ENCODE measurements at regions not wholly inside any gene's neighbourhood (a gene's known extent, or its start where the extent isn't known, plus 50 kb on each side); places are given as distances from the start of the nearest gene placed in this dataset.
"Not testable (repeated sequence)": the region's sequence is repeated elsewhere in the genome, so short reads cannot be mapped to it uniquely, and the experiment has no call there.

DNA sequence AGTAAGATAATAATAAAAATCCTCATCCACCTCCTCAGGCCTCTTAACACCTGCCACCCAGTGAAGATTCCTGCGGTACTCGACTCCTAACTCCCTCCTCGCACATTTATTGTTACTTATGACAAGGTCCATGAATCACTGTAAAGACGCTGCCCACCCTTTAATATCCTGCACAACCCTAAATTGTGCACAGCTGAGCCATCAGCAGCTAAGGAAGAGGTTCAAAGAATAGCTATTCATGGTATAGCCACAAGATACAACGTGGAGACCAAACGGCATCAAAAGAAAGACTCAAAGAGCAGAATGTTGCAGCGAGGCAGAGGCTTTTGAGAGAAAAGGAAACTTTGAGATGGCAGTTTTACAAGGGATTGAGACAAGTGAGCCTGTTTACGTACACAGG lies 266.3 kb downstream of the SATB2 start:
- no peaks in the 10 kb centered on the region for H3F3A ChIP-seq (ENCODE audit: insufficient read depth)
- 53 to 65% methylated on average over 8 of the region's 8 CpGs for WGBS, 2 experiments (ENCODE audit: low coverage in 1 of 2, low lambda C conversion rate in 2 of 2, missing lambda C conversion rate in 2 of 2)
- H3K9me2 ChIP-seq (ENCODE audit: insufficient read depth), result peaks cover 6% of the 10 kb centered on the region; the same call in 1 of the 2 replicates
- in situ Hi-C loops (cut with MboI), result no loop called here
- H3K79me2 ChIP-seq (ENCODE audit: insufficient read depth), result no peaks in the 10 kb centered on the region
- H4K20me1 ChIP-seq (ENCODE audit: insufficient read depth), result no peaks in the 10 kb centered on the region
- no peaks in the 10 kb centered on the region for H3K27me3 ChIP-seq (replicated peaks; ENCODE audit: insufficient read depth)
- H3K9me3 ChIP-seq (ENCODE audit: low read depth), result no peaks in the 10 kb centered on the region
- TF ChIP-seq EZH2 (IDR thresholded peaks at IDR 0.05; ENCODE audit: insufficient read depth, poor library complexity, severe bottlenecking) (no peak), EZH2phosphoT487 (IDR thresholded peaks at IDR 0.05; ENCODE audit: insufficient read depth, low read depth) (no peak)
- no peak for DNase-seq
- no peak overlapping the region for H3K27ac ChIP-seq
- no peaks in the 10 kb centered on the region for H3K4me1 ChIP-seq (ENCODE audit: insufficient read depth)
- no peak overlapping the region for H3K4me3 ChIP-seq
- peak overlapping the region; percentile 39; the same call in 1 of the 2 replicates for H2AFZ ChIP-seq
- no peak overlapping the region for H3K9ac ChIP-seq
- H3K4me2 ChIP-seq (ENCODE audit: unreplicated experiment), result no peak overlapping the region
- no peaks in the 10 kb centered on the region for H3K36me3 ChIP-seq (ENCODE audit: low read depth)

DNA sequence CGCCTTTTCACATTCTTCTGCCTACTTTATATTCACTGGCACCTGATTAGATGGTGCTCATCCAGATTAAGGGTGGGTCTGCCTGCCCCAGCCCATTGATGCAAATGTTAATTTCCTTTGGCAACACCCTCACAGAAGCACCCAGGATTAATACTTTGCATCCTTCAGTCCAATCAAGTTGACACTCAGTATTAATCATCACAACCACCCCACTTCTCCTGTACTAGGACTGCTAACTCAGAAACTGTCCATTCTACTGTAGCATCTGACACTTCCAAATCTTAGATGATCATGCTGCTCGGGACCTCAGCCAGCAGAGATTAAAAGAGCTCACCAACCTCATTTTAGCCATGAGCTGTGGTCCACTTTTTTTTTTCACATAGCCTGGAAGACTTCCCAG lies 268.5 kb downstream of the SATB2 start:
- Histone ChIP-seq H3K4me2 (ENCODE audit: unreplicated experiment) (no peak overlapping the region), H3K9me2 (ENCODE audit: insufficient read depth) (no peaks in the 10 kb centered on the region), H3K9me3 (ENCODE audit: low read depth) (no peaks in the 10 kb centered on the region), H3K27me3 (replicated peaks; ENCODE audit: insufficient read depth) (no peaks in the 10 kb centered on the region), H3K79me2 (ENCODE audit: insufficient read depth) (no peaks in the 10 kb centered on the region), H3F3A (ENCODE audit: insufficient read depth) (no peaks in the 10 kb centered on the region), H2AFZ (no peak overlapping the region), H3K4me1 (ENCODE audit: insufficient read depth) (no peaks in the 10 kb centered on the region), H3K36me3 (ENCODE audit: low read depth) (no peaks in the 10 kb centered on the region), H3K9ac (no peak overlapping the region), H3K27ac (no peak overlapping the region), H3K4me3 (no peak overlapping the region), H4K20me1 (ENCODE audit: insufficient read depth) (no peaks in the 10 kb centered on the region)
- 67 to 77% methylated on average over 2 of the region's 2 CpGs for WGBS, 2 experiments (ENCODE audit: low coverage in 1 of 2, low lambda C conversion rate in 2 of 2, missing lambda C conversion rate in 2 of 2)
- DNase-seq, result no peak
- in situ Hi-C loops (cut with MboI), result no loop called here
- TF ChIP-seq EZH2 (IDR thresholded peaks at IDR 0.05; ENCODE audit: insufficient read depth, poor library complexity, severe bottlenecking) (no peak), EZH2phosphoT487 (IDR thresholded peaks at IDR 0.05; ENCODE audit: insufficient read depth, low read depth) (no peak)

DNA sequence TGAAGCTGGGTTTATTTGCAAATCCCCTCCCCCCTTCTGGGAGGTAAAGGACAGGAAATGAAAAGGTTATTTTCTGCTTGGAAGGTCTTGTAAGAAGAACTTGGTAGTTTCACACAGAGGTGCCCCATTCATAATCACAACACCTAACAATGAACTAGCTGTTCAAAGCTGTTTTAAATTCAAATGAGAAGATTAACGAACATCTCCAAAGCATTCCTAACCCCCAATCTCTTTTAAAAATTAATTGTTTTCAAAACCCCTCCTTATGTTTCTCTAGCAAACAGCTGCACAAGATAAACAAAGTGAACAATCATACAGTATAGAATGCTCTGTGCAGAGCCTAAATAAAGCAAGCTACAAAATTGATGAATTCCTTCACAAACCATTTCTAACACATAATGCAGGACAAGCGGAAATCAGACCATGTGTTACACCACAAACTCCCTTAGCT lies 271.4 kb downstream of the SATB2 start:
- Histone ChIP-seq H3K4me2 (ENCODE audit: unreplicated experiment) (no peak overlapping the region), H3K79me2 (ENCODE audit: insufficient read depth) (no peaks in the 10 kb centered on the region)
- TF ChIP-seq EZH2 (IDR thresholded peaks at IDR 0.05; ENCODE audit: insufficient read depth, poor library complexity, severe bottlenecking) (no peak), EZH2phosphoT487 (IDR thresholded peaks at IDR 0.05; ENCODE audit: insufficient read depth, low read depth) (no peak)

GRCh38 chr2:199185174-199185573 lies 272.6 kb downstream of the SATB2 start:
- H4K20me1 ChIP-seq (ENCODE audit: insufficient read depth); H3K9me2 ChIP-seq (ENCODE audit: insufficient read depth); H3K36me3 ChIP-seq (ENCODE audit: low read depth); H3K27me3 ChIP-seq (replicated peaks; ENCODE audit: insufficient read depth); H3K27ac ChIP-seq; DNase-seq; H2AFZ ChIP-seq; H3K4me2 ChIP-seq (ENCODE audit: unreplicated experiment); H3K4me3 ChIP-seq; H3K4me1 ChIP-seq (ENCODE audit: insufficient read depth); H3K9me3 ChIP-seq (ENCODE audit: low read depth); H3F3A ChIP-seq (ENCODE audit: insufficient read depth); in situ Hi-C loops (cut with MboI); H3K9ac ChIP-seq; H3K79me2 ChIP-seq (ENCODE audit: insufficient read depth): not testable (repeated sequence)
- 79 to 80% methylated on average over 5 of the region's 5 CpGs for WGBS, 2 experiments (ENCODE audit: low coverage in 1 of 2, low lambda C conversion rate in 2 of 2, missing lambda C conversion rate in 2 of 2)

More for the DNA sequence above, 271.4 kb downstream of the SATB2 start:
- WGBS, 2 experiments (ENCODE audit: low coverage in 1 of 2, low lambda C conversion rate in 2 of 2, missing lambda C conversion rate in 2 of 2), result 78 to 84% methylated on average over 2 of the region's 2 CpGs
- Histone ChIP-seq H3K27me3 (replicated peaks; ENCODE audit: insufficient read depth) (no peaks in the 10 kb centered on the region), H3F3A (ENCODE audit: insufficient read depth) (no peaks in the 10 kb centered on the region), H4K20me1 (ENCODE audit: insufficient read depth) (no peaks in the 10 kb centered on the region), H3K9me3 (ENCODE audit: low read depth) (no peaks in the 10 kb centered on the region), H3K9me2 (ENCODE audit: insufficient read depth) (no peaks in the 10 kb centered on the region), H2AFZ (no peak overlapping the region), H3K27ac (no peak overlapping the region), H3K9ac (no peak overlapping the region), H3K4me1 (ENCODE audit: insufficient read depth) (no peaks in the 10 kb centered on the region), H3K4me3 (no peak overlapping the region), H3K36me3 (ENCODE audit: low read depth) (no peaks in the 10 kb centered on the region)
- in situ Hi-C loops (cut with MboI), result no loop called here
- DNase-seq, result no peak
